B cell (primary cell): ENCODE measurements at regions not wholly inside any gene's neighbourhood (a gene's known extent, or its start where the extent isn't known, plus 50 kb on each side); places are given as distances from the start of the nearest gene placed in this dataset.

Source experiments
- CTCF ChIP-seq: fragments of 200-600 bp; IDR thresholded peaks from one replicate; pipeline ENCODE4 v1.8.0; 2022; ENCODE audit warnings: antibody characterized with exemption, mild to moderate bottlenecking
- EZH2 ChIP-seq: IDR thresholded peaks from 2 replicates; pipeline ENCODE4 v1.6.1; 2012; ENCODE audit warnings: borderline replicate concordance, low read depth, mild to moderate bottlenecking, moderate library complexity, low read length; ENCODE audit not compliant: insufficient read depth, poor library complexity, severe bottlenecking

GRCh38 chr15:97346221-97346620 is 614.3 kb upstream of the ARRDC4 start:
- TF ChIP-seq CTCF (no peak), EZH2 (no peak)
